ENCODE measurements at regions not wholly inside any gene's neighbourhood (a gene's known extent, or its start where the extent isn't known, plus 50 kb on each side); places are given as distances from the start of the nearest gene placed in this dataset.

DNA sequence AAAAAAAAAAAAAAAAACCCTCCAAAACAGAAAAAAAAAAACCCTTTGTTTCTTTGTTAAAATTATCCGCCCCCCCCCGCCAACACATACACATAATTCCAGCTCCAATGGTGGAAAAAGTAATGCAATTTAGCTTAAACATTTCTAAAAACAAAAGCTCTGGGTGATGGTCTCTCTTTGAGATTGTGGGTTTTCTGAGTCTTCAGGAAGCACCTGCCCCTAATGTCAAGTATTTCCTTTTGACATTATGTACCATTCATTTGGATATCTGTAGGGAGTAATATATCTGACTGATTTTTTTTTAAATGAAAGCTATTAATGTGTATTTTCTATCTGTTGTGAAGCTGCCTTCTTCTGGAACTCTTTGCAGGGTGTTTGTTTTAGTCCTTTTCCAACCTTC lies 389.7 kb downstream of the TAF11L14 start:
- DNase-seq (no peak), ATAC-seq (ENCODE audit: insufficient read depth, low read depth) (no peak)
- no peaks in the 10 kb centered on the region for H3K27me3 ChIP-seq (ENCODE audit: insufficient read depth, low read length, poor library complexity)
- no peak overlapping the region for H3K9ac ChIP-seq (ENCODE audit: low read depth, low read length)
- no peaks in the 10 kb centered on the region for H3K79me2 ChIP-seq (ENCODE audit: insufficient read depth, low read length)
- H3K4me2 ChIP-seq (ENCODE audit: insufficient read depth, low read length) = no peak overlapping the region
- no peaks in the 10 kb centered on the region for H3K4me1 ChIP-seq (ENCODE audit: insufficient read depth, low read length)
- H3K9me3 ChIP-seq (ENCODE audit: insufficient read depth, low read length, severe bottlenecking) = no peaks in the 10 kb centered on the region
- H3K36me3 ChIP-seq (ENCODE audit: insufficient read depth, low read length) = no peaks in the 10 kb centered on the region
- H4K20me1 ChIP-seq (ENCODE audit: insufficient read depth, low read length) = no peaks in the 10 kb centered on the region
- no peak overlapping the region for H3K4me3 ChIP-seq (ENCODE audit: low read depth in 1 of 2, low read length in 2 of 2)
- H2AFZ ChIP-seq (ENCODE audit: low read depth, low read length) = no peak overlapping the region
- TF ChIP-seq, protein P1, sequence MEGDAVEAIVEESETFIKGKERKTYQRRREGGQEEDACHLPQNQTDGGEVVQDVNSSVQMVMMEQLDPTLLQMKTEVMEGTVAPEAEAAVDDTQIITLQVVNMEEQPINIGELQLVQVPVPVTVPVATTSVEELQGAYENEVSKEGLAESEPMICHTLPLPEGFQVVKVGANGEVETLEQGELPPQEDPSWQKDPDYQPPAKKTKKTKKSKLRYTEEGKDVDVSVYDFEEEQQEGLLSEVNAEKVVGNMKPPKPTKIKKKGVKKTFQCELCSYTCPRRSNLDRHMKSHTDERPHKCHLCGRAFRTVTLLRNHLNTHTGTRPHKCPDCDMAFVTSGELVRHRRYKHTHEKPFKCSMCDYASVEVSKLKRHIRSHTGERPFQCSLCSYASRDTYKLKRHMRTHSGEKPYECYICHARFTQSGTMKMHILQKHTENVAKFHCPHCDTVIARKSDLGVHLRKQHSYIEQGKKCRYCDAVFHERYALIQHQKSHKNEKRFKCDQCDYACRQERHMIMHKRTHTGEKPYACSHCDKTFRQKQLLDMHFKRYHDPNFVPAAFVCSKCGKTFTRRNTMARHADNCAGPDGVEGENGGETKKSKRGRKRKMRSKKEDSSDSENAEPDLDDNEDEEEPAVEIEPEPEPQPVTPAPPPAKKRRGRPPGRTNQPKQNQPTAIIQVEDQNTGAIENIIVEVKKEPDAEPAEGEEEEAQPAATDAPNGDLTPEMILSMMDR (IDR thresholded peaks at IDR 0.05; ENCODE audit: borderline replicate concordance, extremely low read depth, low read length, poor library complexity, severe bottlenecking) = no peak
- no peak for TF ChIP-seq EZH2 (IDR thresholded peaks at IDR 0.05; ENCODE audit: borderline replicate concordance, low read depth, low read length, severe bottlenecking)
- H3K27ac ChIP-seq (ENCODE audit: low read length) = no peak overlapping the region

DNA sequence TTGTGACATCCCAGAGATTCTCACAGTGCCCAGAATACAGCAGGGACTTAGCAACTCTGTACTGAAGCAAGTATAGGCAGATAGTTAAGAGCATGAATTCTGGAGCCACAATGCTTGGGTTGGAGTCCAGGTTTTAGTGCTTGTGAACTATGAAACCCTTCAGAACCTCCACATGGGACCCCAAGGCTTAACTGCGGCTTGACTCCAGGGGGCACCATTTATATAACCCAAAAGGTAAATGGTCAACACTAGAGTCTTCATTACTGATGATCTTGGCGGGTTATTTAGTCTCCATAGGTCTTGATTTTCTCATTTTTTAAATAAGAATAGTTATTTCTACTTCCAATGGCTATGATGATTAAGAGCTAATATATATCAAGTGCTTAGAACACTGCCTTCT lies 390.3 kb downstream of the TAF11L14 start:
- no peaks in the 10 kb centered on the region for H3K79me2 ChIP-seq (ENCODE audit: insufficient read depth, low read length)
- H3K4me1 ChIP-seq (ENCODE audit: insufficient read depth, low read length) = no peaks in the 10 kb centered on the region
- H3K36me3 ChIP-seq (ENCODE audit: insufficient read depth, low read length) = no peaks in the 10 kb centered on the region
- no peak overlapping the region for H3K27ac ChIP-seq (ENCODE audit: low read length)
- H2AFZ ChIP-seq (ENCODE audit: low read depth, low read length) = no peak overlapping the region
- DNase-seq (no peak), ATAC-seq (ENCODE audit: insufficient read depth, low read depth) (no peak)
- H3K4me2 ChIP-seq (ENCODE audit: insufficient read depth, low read length) = no peak overlapping the region
- H3K27me3 ChIP-seq (ENCODE audit: insufficient read depth, low read length, poor library complexity) = no peaks in the 10 kb centered on the region
- TF ChIP-seq, protein P1 (IDR thresholded peaks at IDR 0.05; ENCODE audit: borderline replicate concordance, extremely low read depth, low read length, poor library complexity, severe bottlenecking) = no peak
- TF ChIP-seq EZH2 (IDR thresholded peaks at IDR 0.05; ENCODE audit: borderline replicate concordance, low read depth, low read length, severe bottlenecking) = no peak
- H3K4me3 ChIP-seq (ENCODE audit: low read depth in 1 of 2, low read length in 2 of 2) = no peak overlapping the region
- H3K9ac ChIP-seq (ENCODE audit: low read depth, low read length) = no peak overlapping the region
- H4K20me1 ChIP-seq (ENCODE audit: insufficient read depth, low read length) = no peaks in the 10 kb centered on the region
- no peaks in the 10 kb centered on the region for H3K9me3 ChIP-seq (ENCODE audit: insufficient read depth, low read length, severe bottlenecking)

DNA sequence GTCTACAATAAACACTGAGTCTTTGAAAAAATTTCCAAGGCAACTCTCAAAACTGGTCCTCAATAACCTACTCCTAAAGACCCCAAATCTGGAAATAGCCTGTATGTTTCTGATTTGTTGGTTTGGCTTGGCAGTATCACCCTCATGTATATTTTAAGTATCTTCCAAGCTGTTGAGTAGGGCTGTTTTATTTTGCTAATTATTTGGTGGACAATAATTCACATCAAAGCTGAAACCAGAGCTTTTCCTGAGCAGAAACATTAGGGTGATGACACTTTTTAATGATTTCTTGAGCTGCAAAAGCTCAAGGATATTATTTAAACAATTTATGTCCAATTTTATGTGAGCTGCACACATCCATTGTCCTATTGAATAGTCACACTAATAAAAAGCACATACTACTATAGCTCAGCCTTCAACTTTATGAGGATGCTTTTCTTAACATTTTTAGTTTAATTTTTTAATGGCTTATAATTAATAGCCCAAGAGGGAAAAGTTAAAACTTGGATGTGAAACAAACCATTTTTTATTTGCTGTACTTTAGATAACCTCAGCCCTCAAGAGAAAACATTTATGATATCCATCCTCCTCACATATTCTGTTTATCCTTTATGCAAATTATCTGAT lies 393.1 kb downstream of the TAF11L14 start:
- no peaks in the 10 kb centered on the region for H3K36me3 ChIP-seq (ENCODE audit: insufficient read depth, low read length)
- TF ChIP-seq, protein P1 (IDR thresholded peaks at IDR 0.05; ENCODE audit: borderline replicate concordance, extremely low read depth, low read length, poor library complexity, severe bottlenecking) = no peak
- TF ChIP-seq EZH2 (IDR thresholded peaks at IDR 0.05; ENCODE audit: borderline replicate concordance, low read depth, low read length, severe bottlenecking) = no peak
- H3K9ac ChIP-seq (ENCODE audit: low read depth, low read length) = no peak overlapping the region
- H3K4me1 ChIP-seq (ENCODE audit: insufficient read depth, low read length) = no peaks in the 10 kb centered on the region
- no peaks in the 10 kb centered on the region for H3K9me3 ChIP-seq (ENCODE audit: insufficient read depth, low read length, severe bottlenecking)
- no peak overlapping the region for H2AFZ ChIP-seq (ENCODE audit: low read depth, low read length)
- no peak for DNase-seq
- H4K20me1 ChIP-seq (ENCODE audit: insufficient read depth, low read length) = no peaks in the 10 kb centered on the region
- no peaks in the 10 kb centered on the region for H3K27me3 ChIP-seq (ENCODE audit: insufficient read depth, low read length, poor library complexity)
- H3K4me3 ChIP-seq (ENCODE audit: low read depth in 1 of 2, low read length in 2 of 2) = no peak overlapping the region
- no peak for ATAC-seq (ENCODE audit: insufficient read depth, low read depth)
- no peaks in the 10 kb centered on the region for H3K79me2 ChIP-seq (ENCODE audit: insufficient read depth, low read length)
- no peak overlapping the region for H3K27ac ChIP-seq (ENCODE audit: low read length)
- no peak overlapping the region for H3K4me2 ChIP-seq (ENCODE audit: insufficient read depth, low read length)

Data from DND-41 (cell line).